ENCODE measurements at regions not wholly inside any gene's neighbourhood (a gene's known extent, or its start where the extent isn't known, plus 50 kb on each side); places are given as distances from the start of the nearest gene placed in this dataset.

- intact Hi-C loops (cut with micrococcal nuclease) = no loop called here
- H3K36me3 Mint-ChIP-seq = no peaks in the 10 kb centered on the region
- Histone ChIP-seq H3K4me3 (ENCODE audit: low read length) (no peak overlapping the region), H3K27me3 (ENCODE audit: control insufficient read depth, insufficient read depth, low read length) (no peaks in the 10 kb centered on the region), H3K9me3 (ENCODE audit: control insufficient read depth, insufficient read depth, low read length) (no peaks in the 10 kb centered on the region), H3K36me3 (ENCODE audit: control insufficient read depth, insufficient read depth, low read length) (no peaks in the 10 kb centered on the region), H3K4me1 (ENCODE audit: control insufficient read depth, insufficient read depth, low read length) (no peaks in the 10 kb centered on the region), H3K27ac (ENCODE audit: low read length) (no peak overlapping the region)
- no peak overlapping the region for H3K4me3 Mint-ChIP-seq
- WGBS (ENCODE audit: insufficient coverage) = 63% methylated on average over 2 of the region's 5 CpGs
- DNase-seq = peak in 1 of 2 donors; percentile 14
- H3K27ac Mint-ChIP-seq = no peak overlapping the region
- no peak for ATAC-seq
- peaks cover 4 to 12% of the 10 kb centered on the region in 2 donors for H3K27me3 Mint-ChIP-seq (ENCODE audit: low read depth in 2 of 2)
- TF ChIP-seq CTCF (IDR thresholded peaks at IDR 0.05) = no peak
- no peaks in the 10 kb centered on the region for H3K9me3 Mint-ChIP-seq
- peaks cover 5 to 11% of the 10 kb centered on the region in 2 donors for H3K4me1 Mint-ChIP-seq
Observed at GRCh38 chr3:59480486-59480995, 430.7 kb upstream of the CFAP20DC start.

- WGBS (ENCODE audit: insufficient coverage) = 90% methylated on average over 2 of the region's 4 CpGs
- Mint-ChIP-seq H3K36me3 (no peaks in the 10 kb centered on the region), H3K9me3 (no peaks in the 10 kb centered on the region), H3K27me3 (ENCODE audit: low read depth in 2 of 2) (peaks cover 0 to 2% of the 10 kb centered on the region in 2 donors), H3K27ac (no peak overlapping the region), H3K4me1 (peaks cover 16 to 18% of the 10 kb centered on the region in 2 donors), H3K4me3 (no peak overlapping the region)
- no peak for TF ChIP-seq CTCF (IDR thresholded peaks at IDR 0.05)
- peaks cover 2% of the 10 kb centered on the region for H3K4me1 ChIP-seq (ENCODE audit: control insufficient read depth, insufficient read depth, low read length)
- H3K9me3 ChIP-seq (ENCODE audit: control insufficient read depth, insufficient read depth, low read length) = no peaks in the 10 kb centered on the region
- DNase-seq = no peak
- ATAC-seq = no peak
- H3K27ac ChIP-seq (ENCODE audit: low read length) = no peak overlapping the region
- intact Hi-C loops (cut with micrococcal nuclease) = no loop called here
- H3K36me3 ChIP-seq (ENCODE audit: control insufficient read depth, insufficient read depth, low read length) = no peaks in the 10 kb centered on the region
- no peak overlapping the region for H3K4me3 ChIP-seq (ENCODE audit: low read length)
- H3K27me3 ChIP-seq (ENCODE audit: control insufficient read depth, insufficient read depth, low read length) = no peaks in the 10 kb centered on the region
Observed at GRCh38 chr3:59473636-59474035, 423.8 kb upstream of the CFAP20DC start.

- no peaks in the 10 kb centered on the region for H3K9me3 ChIP-seq (ENCODE audit: control insufficient read depth, insufficient read depth, low read length)
- H3K27me3 ChIP-seq (ENCODE audit: control insufficient read depth, insufficient read depth, low read length) = no peaks in the 10 kb centered on the region
- Mint-ChIP-seq H3K27ac (no peak overlapping the region), H3K9me3 (no peaks in the 10 kb centered on the region), H3K27me3 (ENCODE audit: low read depth in 2 of 2) (peaks cover 0 to 2% of the 10 kb centered on the region in 2 donors), H3K4me1 (peaks cover 16 to 18% of the 10 kb centered on the region in 2 donors), H3K4me3 (no peak overlapping the region), H3K36me3 (no peaks in the 10 kb centered on the region)
- ATAC-seq (no peak), DNase-seq (no peak)
- WGBS (ENCODE audit: insufficient coverage) = no CpG with 5 or more reads among the region's 3 CpGs
- H3K4me1 ChIP-seq (ENCODE audit: control insufficient read depth, insufficient read depth, low read length) = peaks cover 2% of the 10 kb centered on the region
- intact Hi-C loops (cut with micrococcal nuclease) = no loop called here
- TF ChIP-seq CTCF (IDR thresholded peaks at IDR 0.05) = no peak
- no peaks in the 10 kb centered on the region for H3K36me3 ChIP-seq (ENCODE audit: control insufficient read depth, insufficient read depth, low read length)
- H3K4me3 ChIP-seq (ENCODE audit: low read length) = no peak overlapping the region
- no peak overlapping the region for H3K27ac ChIP-seq (ENCODE audit: low read length)
Observed at GRCh38 chr3:59472541-59472940, 422.7 kb upstream of the CFAP20DC start.
